Hematopoietic multipotent progenitor cell treated with erythropoietin and hydrocortisone succinate and interleukin-3 and kit ligand, for 8 days (in vitro differentiated cells): ENCODE measurements at regions not wholly inside any gene's neighbourhood (a gene's known extent, or its start where the extent isn't known, plus 50 kb on each side); places are given as distances from the start of the nearest gene placed in this dataset.

Experiments used
- DNase-seq: peaks from one replicate; pipeline ENCODE4 v3.0.0-alpha.2; 2015

DNA sequence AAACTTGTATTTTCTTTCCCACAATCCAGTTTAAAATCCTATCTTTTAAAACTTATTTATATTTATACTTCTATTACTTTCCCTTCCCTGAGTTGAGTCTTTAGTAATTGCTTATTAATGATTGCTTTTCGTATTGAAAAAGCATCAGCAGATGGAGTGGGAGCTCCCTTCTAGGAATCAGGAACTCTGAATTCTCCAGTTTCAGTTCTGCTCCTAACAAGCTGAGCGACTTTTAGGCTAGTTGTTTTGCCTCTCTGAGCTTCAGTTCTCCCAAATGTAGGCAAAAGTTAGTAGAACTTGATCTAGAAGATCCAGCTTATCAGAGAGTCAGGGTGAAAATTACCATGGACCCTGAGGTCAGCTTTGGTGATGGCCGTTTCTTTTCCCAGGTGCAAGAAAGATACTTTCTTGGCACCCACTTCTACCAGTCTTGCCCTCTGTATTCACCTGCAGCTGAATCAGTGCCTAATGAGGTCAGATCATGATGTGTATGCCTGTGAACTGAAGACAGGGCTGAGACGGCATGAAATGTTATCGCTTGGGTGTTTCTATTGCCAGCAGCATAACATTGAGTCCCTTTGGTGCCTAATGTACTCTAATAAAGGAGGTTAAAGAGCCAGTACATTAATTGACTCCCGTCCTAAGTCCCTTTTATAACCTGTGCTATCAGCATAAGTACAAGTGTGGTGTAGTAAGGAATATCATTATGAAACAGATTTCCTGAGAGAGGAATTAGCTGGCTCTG lies 194.5 kb upstream of the TBC1D5 start:
- no peak for DNase-seq

DNA sequence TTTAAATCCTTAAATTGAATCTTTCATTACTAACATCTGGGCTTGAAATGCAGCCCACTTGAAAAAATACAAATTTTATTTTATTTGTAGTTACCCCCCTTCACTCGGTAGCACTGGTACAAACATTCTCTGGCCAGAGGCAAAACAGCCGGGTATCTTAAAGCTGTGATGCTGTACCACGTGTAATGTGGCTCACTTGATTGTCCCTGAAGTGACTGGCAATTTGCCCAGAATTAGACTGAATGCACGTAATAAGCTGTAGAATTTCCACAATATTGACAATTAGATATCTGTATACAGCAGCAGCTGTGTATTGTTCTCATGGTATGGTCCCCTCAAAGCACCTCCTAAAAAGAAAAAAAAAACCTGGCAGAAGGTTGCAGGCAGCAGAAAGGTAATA lies 192.8 kb upstream of the TBC1D5 start:
- peak; percentile 45 for DNase-seq

- DNase-seq = peak; percentile 82
Observed at GRCh38 chr3:17932136-17932771, 189.8 kb upstream of the TBC1D5 start.

DNA sequence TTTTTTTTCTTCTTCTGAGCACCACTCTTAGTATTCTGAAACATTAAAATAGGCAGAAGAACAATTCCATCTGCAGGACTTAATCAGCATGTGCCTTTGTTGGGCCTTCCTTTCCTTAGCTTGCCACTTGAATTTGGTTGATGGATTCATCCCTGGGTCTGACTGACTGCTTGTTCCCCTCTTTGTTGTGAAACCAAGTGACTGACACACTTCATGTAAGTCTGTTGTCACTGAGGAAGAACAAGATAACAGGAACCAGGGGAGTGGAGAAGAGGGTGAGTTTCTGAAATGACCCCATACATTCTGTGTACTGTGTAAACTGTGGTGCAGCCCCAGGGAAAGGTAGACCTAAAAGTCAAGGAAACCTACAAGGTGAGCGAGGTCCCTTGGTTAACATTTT lies 188.7 kb upstream of the TBC1D5 start:
- peak; percentile 14 for DNase-seq

GRCh38 chr3:17928502-17929145 lies 186.2 kb upstream of the TBC1D5 start:
- no peak for DNase-seq

- DNase-seq = peak; percentile 9
Observed at GRCh38 chr3:17927036-17927435, 184.6 kb upstream of the TBC1D5 start.

GRCh38 chr3:17915341-17915740 lies 172.9 kb upstream of the TBC1D5 start:
- DNase-seq = no peak

GRCh38 chr3:17913359-17913758 lies 170.9 kb upstream of the TBC1D5 start:
- no peak for DNase-seq

DNA sequence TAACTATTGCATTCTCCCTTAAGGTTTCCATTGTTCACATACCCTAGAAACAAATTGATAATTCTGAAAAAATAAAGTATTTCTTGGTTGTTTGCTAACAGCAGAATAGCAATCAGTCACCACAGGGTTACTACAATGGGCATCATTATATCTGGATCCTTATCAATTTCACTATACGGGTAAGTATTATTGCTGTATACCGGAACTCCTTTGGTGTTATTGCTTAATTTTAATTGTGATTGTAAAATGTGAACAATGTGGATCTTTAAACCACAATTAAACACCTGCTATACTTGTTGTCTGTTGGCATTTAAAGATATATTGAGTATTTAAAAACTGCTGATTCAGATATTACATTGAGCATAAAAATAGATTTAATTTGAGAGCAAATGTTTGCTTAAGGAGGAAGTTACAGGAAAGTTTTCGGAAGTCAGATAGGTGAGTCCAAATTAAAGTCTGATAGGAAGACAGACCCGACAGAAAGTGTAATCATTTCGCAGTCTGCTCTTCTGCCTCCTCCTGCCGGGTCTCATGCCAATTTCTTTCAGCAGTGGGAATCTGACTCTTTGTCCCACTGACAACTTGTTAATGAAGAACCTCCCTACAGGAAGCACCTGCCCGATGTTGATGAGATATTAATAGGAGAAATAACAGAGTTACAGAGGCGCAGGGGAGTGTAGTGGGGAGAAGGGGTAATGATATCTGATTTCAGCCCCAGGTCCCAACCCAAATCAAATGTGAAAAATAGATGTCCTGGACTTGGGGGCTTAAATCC lies 169.7 kb upstream of the TBC1D5 start:
- DNase-seq = no peak

- no peak for DNase-seq
Observed at GRCh38 chr3:17910922-17911321, 168.5 kb upstream of the TBC1D5 start.

DNA sequence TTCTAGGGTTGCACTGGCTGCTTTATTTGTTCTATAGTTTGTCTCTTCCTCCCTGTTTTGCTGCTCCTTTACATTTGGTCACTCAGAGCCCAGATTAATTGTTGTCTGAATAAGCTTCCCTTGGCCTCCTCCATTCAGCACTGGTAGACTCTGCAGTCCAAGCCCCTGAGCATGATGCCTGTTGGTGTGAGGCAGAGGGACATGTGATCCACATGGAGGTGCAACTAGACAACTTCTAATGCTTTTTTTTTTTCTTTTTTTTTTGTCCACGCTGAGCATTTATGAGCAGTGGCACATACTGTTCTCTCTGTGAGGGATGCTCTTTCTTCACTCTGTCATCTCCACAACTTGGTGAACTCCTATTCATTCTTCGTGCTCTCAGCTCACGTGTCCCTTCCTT lies 167.3 kb upstream of the TBC1D5 start:
- DNase-seq = no peak

DNA sequence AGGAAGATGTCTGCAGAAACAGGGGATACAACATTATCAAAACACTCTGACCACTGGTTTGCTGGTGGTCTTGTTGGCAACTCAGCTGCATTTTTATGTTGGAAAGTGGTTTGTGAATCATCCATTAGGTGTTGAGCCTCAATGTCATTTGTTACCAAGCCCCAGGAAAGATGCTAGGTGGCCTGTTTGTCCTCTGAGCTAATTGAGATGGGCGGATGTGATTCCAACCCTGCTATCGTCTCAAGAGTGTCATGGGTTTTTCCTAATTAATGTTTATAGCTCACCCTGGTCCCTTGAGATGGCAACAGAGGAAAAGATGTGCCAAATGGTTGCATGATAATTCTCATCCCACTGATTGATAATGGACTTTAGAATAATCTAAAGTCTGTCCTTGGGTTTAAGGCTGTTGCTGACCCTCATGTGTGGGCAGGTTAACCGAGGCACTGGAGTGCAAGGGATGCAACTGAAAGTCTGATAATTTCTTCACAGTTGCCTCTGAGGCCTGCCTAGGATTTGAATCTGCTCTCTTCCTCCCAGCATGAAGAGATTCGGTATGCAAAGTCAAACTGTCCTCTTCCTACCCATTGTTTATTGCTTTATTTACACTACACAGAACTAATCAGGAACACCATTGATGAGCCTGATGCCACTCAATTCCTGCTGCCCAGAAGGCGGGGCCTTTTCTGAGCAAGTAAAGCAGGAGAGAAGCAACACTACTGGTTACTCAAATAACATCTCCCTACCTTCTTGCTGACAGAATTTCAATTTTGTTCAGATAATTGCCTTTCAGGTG lies 166.2 kb upstream of the TBC1D5 start:
- no peak for DNase-seq

DNA sequence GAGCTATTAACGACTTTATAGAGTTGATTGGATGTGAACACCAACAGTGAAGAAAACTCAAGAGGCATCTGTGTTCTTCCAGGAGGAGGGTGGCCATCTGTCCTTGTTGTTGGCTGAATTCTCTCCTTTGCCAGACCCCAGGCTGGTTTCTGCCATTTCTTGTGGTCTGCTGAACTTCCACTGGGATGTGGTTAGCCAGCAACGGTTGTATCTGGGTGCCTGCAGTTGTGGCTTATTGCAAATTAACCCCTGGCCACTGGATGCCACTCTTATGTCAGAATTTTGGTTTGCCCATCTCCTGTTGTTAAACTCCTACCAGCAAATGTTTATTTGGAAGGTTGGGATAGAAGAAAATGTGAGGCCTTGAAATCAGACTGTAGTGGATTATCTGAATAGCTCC lies 163.6 kb upstream of the TBC1D5 start:
- peak; percentile 25 for DNase-seq

- DNase-seq = no peak
Observed at GRCh38 chr3:17901893-17902292, 159.5 kb upstream of the TBC1D5 start.

- peak; percentile 74 for DNase-seq
Observed at GRCh38 chr3:17894434-17895060, 152.1 kb upstream of the TBC1D5 start.

DNA sequence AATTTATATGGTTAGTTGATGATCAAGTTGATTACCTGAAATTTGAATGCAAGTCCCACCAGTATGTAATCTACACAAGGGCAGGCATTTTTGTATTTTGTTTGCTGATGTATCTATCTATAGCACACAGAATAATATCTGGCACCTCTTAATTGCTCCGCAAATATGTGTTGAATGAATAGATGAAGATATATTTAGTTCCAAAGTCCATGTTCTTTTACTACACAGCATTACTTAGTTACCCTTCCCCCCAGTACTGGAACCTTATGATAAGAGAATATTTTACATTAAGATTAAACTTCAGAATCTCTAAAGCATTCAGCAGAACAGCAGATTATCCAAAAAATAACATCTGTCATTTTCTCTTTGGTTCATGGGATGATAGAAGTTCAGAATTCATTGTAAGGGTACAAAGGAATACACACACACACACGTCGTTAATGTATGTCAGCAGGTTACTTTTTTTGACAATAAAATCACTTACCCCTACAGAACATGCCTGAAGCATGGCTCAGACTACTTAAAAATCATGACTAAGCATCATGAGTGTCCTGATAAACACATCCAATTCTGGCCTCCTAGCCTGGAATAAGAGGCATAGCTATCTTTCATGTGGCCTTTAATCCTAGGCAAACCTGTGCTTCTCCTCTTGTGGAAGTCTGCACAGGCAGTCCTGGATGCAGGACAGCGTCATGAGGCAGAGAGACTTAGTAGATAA lies 148.9 kb upstream of the TBC1D5 start:
- DNase-seq = no peak

- DNase-seq = no peak
Observed at GRCh38 chr3:17885986-17886385, 143.6 kb upstream of the TBC1D5 start.

DNA sequence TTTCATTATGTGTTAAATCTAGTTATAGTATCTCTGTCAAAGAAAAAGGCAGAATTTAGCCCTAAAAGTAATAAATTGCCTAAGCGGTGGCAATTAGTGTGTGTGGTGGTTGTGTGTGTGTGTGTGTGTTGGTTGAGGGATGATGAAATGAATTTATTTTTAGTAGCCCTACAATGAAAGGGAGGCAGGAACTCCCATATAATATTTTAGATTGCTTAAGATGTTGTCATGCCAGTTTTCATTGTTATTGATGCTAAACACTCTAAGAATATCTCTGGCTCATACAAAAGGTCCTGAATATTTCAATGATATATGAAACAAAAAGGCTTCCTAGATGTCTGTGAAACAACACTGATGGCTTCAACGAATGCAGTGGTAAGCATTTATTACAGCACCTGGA lies 140.6 kb upstream of the TBC1D5 start:
- DNase-seq = no peak

GRCh38 chr3:17877299-17877698 lies 134.9 kb upstream of the TBC1D5 start:
- DNase-seq = no peak

GRCh38 chr3:17874636-17875035 lies 132.2 kb upstream of the TBC1D5 start:
- no peak for DNase-seq

DNA sequence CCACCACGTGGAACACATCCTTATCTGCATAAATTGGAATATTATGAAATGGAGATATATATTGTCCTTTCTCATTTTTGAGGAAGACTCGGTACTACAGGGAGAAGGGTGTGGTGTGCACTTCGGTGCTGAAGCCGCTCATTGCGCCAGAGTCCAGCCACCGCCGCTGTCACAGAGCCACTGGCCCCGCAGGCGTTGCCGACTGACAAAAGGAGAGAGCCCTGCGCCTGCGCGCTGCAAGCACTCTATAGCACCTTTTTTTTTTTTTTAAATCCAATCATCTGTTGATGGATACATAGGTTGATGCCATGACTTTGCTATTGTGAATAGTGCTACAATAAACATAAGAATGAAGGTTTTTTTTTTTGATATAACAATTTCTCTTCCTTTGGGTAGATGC lies 130.0 kb upstream of the TBC1D5 start:
- no peak for DNase-seq
